ENCODE measurements at regions not wholly inside any gene's neighbourhood (a gene's known extent, or its start where the extent isn't known, plus 50 kb on each side); places are given as distances from the start of the nearest gene placed in this dataset.
"Not testable (repeated sequence)": the region's sequence is repeated elsewhere in the genome, so short reads cannot be mapped to it uniquely, and the experiment has no call there.

DNA sequence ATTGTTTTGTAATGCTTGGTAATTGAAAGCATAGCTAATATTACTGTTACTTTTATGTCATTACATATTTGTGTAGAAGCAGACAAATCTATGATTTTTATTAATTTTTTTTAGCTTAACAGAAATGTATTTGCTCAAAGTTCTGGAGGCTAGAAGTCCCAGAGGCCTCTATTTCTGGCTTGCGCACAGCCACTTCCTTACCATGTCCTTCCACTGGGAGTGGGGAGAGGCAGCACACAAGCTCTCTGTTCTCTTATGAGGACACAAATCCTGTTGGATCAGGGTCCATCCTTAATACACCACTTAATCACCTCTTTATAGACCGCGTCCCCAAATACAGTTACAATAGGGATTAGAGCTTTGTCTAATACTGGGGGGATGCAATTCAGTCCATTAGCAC, 1061.4 kb downstream of the OTOL1 start:
- Mint-ChIP-seq H3K4me3 (no peak overlapping the region), H3K27ac (no peak overlapping the region), H3K27me3 (ENCODE audit: low read depth) (no peaks in the 10 kb centered on the region)

DNA sequence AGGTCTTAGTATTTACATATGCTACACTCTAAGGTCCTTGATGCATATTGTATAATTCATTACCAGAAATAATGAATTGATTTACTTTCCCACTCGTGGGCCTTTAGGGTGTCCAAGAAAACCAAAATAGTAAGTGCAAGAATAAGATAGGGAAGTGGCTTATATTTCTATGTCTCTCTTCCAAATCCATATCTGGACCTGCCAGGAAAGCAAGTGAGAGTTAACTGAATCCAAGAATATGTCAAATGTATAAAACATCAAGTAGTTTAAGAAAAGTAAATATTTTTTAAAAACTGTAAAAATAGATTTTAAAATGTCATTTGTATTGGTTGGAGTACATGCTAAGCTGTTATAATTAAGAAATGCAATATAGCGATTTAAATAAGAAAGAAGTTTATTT, 1072.1 kb downstream of the OTOL1 start:
- Mint-ChIP-seq H3K4me3 (no peak overlapping the region), H3K4me1 (no peaks in the 10 kb centered on the region), H3K27me3 (ENCODE audit: low read depth) (no peaks in the 10 kb centered on the region), H3K36me3 (no peaks in the 10 kb centered on the region), H3K9me3 (peaks cover 3% of the 10 kb centered on the region), H3K27ac (no peak overlapping the region)
- DNase-seq (ENCODE audit: low spot score in 2 of 2, unreplicated experiment in 2 of 2), result no peak
- TF ChIP-seq, protein P1, sequence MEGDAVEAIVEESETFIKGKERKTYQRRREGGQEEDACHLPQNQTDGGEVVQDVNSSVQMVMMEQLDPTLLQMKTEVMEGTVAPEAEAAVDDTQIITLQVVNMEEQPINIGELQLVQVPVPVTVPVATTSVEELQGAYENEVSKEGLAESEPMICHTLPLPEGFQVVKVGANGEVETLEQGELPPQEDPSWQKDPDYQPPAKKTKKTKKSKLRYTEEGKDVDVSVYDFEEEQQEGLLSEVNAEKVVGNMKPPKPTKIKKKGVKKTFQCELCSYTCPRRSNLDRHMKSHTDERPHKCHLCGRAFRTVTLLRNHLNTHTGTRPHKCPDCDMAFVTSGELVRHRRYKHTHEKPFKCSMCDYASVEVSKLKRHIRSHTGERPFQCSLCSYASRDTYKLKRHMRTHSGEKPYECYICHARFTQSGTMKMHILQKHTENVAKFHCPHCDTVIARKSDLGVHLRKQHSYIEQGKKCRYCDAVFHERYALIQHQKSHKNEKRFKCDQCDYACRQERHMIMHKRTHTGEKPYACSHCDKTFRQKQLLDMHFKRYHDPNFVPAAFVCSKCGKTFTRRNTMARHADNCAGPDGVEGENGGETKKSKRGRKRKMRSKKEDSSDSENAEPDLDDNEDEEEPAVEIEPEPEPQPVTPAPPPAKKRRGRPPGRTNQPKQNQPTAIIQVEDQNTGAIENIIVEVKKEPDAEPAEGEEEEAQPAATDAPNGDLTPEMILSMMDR (IDR thresholded peaks at IDR 0.05; ENCODE audit: unreplicated experiment), result no peak

More for the DNA sequence above, 1061.4 kb downstream of the OTOL1 start:
- DNase-seq (ENCODE audit: low spot score in 2 of 2, unreplicated experiment in 2 of 2), result no peak
- Mint-ChIP-seq H3K9me3 (no peaks in the 10 kb centered on the region), H3K36me3 (no peaks in the 10 kb centered on the region), H3K4me1 (peaks cover 13% of the 10 kb centered on the region)
- TF ChIP-seq, protein P1 (IDR thresholded peaks at IDR 0.05; ENCODE audit: unreplicated experiment), result no peak

DNA sequence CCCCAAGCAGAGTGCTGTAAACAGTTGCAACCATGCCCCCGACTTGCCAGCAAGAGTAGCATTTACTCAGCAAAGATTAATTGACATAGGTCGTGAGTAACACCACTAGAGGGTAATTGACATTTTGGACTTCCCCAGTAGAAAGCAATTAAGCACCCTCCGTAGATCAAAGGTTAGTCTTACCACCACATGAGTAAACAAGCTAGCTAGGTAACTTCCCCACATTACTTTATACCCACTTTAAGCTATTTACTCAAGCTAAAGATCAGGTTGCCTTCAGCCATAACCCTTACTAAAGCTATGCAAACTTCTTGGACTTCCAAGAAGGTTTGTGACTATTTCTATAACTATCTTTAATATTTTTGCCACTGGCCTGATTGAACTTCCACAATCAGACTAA, 1072.7 kb downstream of the OTOL1 start:
- Mint-ChIP-seq H3K9me3 (peaks cover 3% of the 10 kb centered on the region), H3K4me3 (no peak overlapping the region), H3K27ac (no peak overlapping the region), H3K4me1 (no peaks in the 10 kb centered on the region), H3K27me3 (ENCODE audit: low read depth) (no peaks in the 10 kb centered on the region), H3K36me3 (no peaks in the 10 kb centered on the region)
- DNase-seq (ENCODE audit: low spot score in 2 of 2, unreplicated experiment in 2 of 2), result no peak
- TF ChIP-seq, protein P1 (IDR thresholded peaks at IDR 0.05; ENCODE audit: unreplicated experiment), result no peak

DNA sequence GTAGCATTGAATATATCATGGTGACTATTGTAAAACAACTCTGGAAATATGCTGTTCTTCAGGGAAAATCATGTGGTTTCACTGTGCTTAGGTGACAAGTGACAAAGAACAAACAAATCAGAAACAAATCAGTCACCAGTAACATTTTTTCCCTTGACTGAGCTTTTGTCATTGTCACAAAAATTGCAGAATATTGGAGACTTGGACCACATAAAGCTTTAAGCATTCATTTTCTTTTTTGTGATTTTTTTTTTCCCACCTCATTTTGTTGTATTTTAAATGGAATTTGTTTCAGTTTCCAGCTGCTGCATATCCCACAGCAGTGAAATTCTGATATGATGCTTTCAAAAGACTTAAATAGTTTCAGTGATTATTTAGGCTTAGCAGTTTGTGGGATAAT, 1088.4 kb downstream of the OTOL1 start:
- Mint-ChIP-seq H3K4me3 (no peak overlapping the region), H3K9me3 (peaks cover 20% of the 10 kb centered on the region), H3K36me3 (no peaks in the 10 kb centered on the region), H3K27me3 (ENCODE audit: low read depth) (no peaks in the 10 kb centered on the region), H3K4me1 (peaks cover 2% of the 10 kb centered on the region), H3K27ac (no peak overlapping the region)
- no peak for DNase-seq (ENCODE audit: low spot score in 2 of 2, unreplicated experiment in 2 of 2)
- TF ChIP-seq, protein P1 (IDR thresholded peaks at IDR 0.05; ENCODE audit: unreplicated experiment), result no peak

DNA sequence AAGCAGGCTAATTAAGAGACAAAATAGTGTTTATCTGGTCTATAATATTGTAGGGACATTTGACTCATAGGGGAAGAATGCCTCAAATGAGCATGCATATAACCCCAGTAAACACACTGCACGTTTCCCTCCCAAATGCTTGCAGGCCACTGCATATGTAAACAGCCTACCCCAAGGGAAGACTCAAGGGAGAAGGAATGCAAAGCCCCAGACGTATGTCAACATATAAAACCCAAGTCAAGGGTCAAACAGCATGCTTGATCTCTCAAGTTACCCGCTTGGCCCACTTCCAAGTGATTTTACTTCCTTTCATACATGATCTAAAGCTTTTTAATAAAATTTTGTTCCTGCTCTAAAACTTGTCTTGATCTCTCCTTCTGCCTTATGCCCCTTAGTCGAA, 1090.0 kb downstream of the OTOL1 start:
- no peak overlapping the region for H3K27ac Mint-ChIP-seq
- H3K36me3 Mint-ChIP-seq, result no peaks in the 10 kb centered on the region
- no peaks in the 10 kb centered on the region for H3K27me3 Mint-ChIP-seq (ENCODE audit: low read depth)
- peaks cover 2% of the 10 kb centered on the region for H3K4me1 Mint-ChIP-seq
- H3K9me3 Mint-ChIP-seq, result peaks cover 16% of the 10 kb centered on the region
- TF ChIP-seq, protein P1 (IDR thresholded peaks at IDR 0.05; ENCODE audit: unreplicated experiment), result no peak
- no peak for DNase-seq (ENCODE audit: low spot score in 2 of 2, unreplicated experiment in 2 of 2)
- H3K4me3 Mint-ChIP-seq, result no peak overlapping the region

DNA sequence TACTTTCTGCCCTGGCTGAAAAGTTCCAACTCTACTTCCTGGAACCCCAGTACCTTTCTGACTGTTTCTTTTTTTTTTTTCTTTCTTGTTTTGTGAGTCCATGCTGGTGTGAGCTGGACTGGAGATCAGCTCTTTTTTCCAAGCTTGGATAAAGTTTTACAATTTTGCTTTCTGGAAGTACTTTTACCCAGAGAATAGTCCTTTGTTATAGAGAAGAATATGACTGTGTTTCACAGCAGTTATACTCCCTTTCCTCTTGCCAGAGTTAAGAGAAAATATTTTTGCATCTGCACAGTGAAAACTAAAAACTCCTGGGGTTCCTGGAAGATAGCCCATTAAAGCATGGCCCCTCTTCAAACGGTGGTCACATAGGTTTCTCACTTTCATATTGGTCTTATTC, 1100.6 kb downstream of the OTOL1 start:
- no peak overlapping the region for H3K4me3 Mint-ChIP-seq
- TF ChIP-seq, protein P1 (IDR thresholded peaks at IDR 0.05; ENCODE audit: unreplicated experiment), result no peak
- H3K36me3 Mint-ChIP-seq, result no peaks in the 10 kb centered on the region
- peaks cover 22% of the 10 kb centered on the region for H3K4me1 Mint-ChIP-seq
- H3K27ac Mint-ChIP-seq, result peak overlapping the region; percentile 75
- no peak for DNase-seq (ENCODE audit: low spot score in 2 of 2, unreplicated experiment in 2 of 2)
- no peaks in the 10 kb centered on the region for H3K9me3 Mint-ChIP-seq
- H3K27me3 Mint-ChIP-seq (ENCODE audit: low read depth), result no peaks in the 10 kb centered on the region

DNA sequence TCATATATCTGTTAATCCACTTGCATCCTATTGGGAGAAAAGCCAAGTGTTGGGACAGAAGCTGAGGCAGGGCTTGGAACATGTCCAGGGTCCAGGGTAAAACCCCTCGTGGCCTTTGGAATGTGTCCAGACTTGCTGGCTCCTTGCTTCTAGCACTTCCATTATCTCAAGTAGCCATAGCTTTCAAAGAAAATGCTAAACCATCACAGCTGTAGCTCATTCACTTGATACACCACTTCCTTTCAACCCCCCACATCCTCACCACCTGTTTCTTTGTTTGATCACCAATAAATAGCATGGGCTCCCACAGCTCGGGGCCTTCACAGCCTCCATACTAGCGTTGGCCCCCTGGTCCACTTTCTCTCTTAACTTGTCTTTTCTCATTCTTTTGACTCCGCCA, 1101.9 kb downstream of the OTOL1 start:
- not testable (repeated sequence) for H3K36me3 Mint-ChIP-seq; DNase-seq (ENCODE audit: low spot score in 2 of 2, unreplicated experiment in 2 of 2); H3K9me3 Mint-ChIP-seq; H3K4me3 Mint-ChIP-seq; H3K27me3 Mint-ChIP-seq (ENCODE audit: low read depth)
- Mint-ChIP-seq H3K27ac (peak overlapping the region; percentile 8), H3K4me1 (peaks cover 22% of the 10 kb centered on the region)

DNA sequence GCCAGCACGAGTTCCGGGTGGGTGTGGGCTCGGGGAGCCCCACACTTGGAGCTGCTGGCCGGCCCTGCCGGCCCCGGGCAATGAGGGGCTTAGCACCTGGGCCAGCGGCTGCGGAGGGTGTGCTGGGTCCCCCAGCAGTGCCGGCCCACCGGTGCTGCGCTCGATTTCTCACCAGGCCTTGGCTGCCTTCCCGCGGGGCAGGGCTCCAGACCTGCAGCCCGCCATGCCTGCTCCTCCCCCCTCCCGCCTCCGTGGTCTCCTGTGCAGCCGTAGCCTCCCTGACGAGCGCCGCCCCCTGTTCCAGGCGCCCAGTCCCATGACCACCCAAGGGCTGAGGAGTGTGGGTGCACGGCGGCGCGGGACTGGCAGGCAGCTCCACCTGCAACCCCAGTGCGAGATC, 1103.1 kb downstream of the OTOL1 start:
- not testable (repeated sequence) for H3K36me3 Mint-ChIP-seq; DNase-seq (ENCODE audit: low spot score in 2 of 2, unreplicated experiment in 2 of 2); H3K27ac Mint-ChIP-seq; H3K4me3 Mint-ChIP-seq; H3K27me3 Mint-ChIP-seq (ENCODE audit: low read depth)
- H3K9me3 Mint-ChIP-seq, result peaks cover 18% of the 10 kb centered on the region
- H3K4me1 Mint-ChIP-seq, result peaks cover 22% of the 10 kb centered on the region

All from mesothelial cell of epicardium (in vitro differentiated cells).